ENCODE measurements at regions not wholly inside any gene's neighbourhood (a gene's known extent, or its start where the extent isn't known, plus 50 kb on each side); places are given as distances from the start of the nearest gene placed in this dataset.

- Histone ChIP-seq H3K9me3 (ENCODE audit: low read depth, low read length, poor library complexity, severe bottlenecking) (no peaks in the 10 kb centered on the region), H3K27me3 (replicated peaks; ENCODE audit: insufficient read depth, low read depth, low read length, poor library complexity) (no peaks in the 10 kb centered on the region), H3K27ac (ENCODE audit: low read depth, low read length, poor library complexity, severe bottlenecking) (no peak overlapping the region), H3K36me3 (ENCODE audit: insufficient read depth, low read length, poor library complexity, severe bottlenecking) (no peaks in the 10 kb centered on the region), H3K4me1 (ENCODE audit: insufficient read depth, low read length, poor library complexity, severe bottlenecking) (no peaks in the 10 kb centered on the region), H3K4me3 (ENCODE audit: low read depth, low read length, poor library complexity, severe bottlenecking) (no peak overlapping the region)
- BruUV-seq (replicated peaks) = no TSS peak
- ChIA-PET CTCF (no interaction called here), POLR2A (ENCODE audit: low non-redundant PET) (no interaction called here)
- no peak for TF ChIP-seq CTCF (conservative IDR thresholded peaks at IDR 0.05; ENCODE audit: low read depth, low read length)
- intact Hi-C loops (cut with micrococcal nuclease; ENCODE audit: unreplicated experiment) = no loop called here
- DNase-seq (ENCODE audit: low spot score) = no peak
Measured at GRCh38 chr6:90439586-90439985, 142.9 kb upstream of the BACH2 start.

- Histone ChIP-seq H3K4me3 (ENCODE audit: low read depth, low read length, poor library complexity, severe bottlenecking) (no peak overlapping the region), H3K27me3 (replicated peaks; ENCODE audit: insufficient read depth, low read depth, low read length, poor library complexity) (peaks cover 4% of the 10 kb centered on the region), H3K27ac (ENCODE audit: low read depth, low read length, poor library complexity, severe bottlenecking) (no peak overlapping the region), H3K9me3 (ENCODE audit: low read depth, low read length, poor library complexity, severe bottlenecking) (no peaks in the 10 kb centered on the region), H3K36me3 (ENCODE audit: insufficient read depth, low read length, poor library complexity, severe bottlenecking) (no peaks in the 10 kb centered on the region), H3K4me1 (ENCODE audit: insufficient read depth, low read length, poor library complexity, severe bottlenecking) (no peaks in the 10 kb centered on the region)
- no peak for TF ChIP-seq CTCF (conservative IDR thresholded peaks at IDR 0.05; ENCODE audit: low read depth, low read length)
- no peak for TF ChIP-seq EZH2 (IDR thresholded peaks at IDR 0.05; ENCODE audit: borderline replicate concordance, low read depth, low read length, poor library complexity, severe bottlenecking)
- intact Hi-C loops (cut with micrococcal nuclease; ENCODE audit: unreplicated experiment) = no loop called here
- POLR2A ChIA-PET (ENCODE audit: low non-redundant PET) = interaction anchor here (0.6 kb wide), 1 partner anchor 33 kb away, joined by 3 read pairs; no protein-coding TSS in a partner anchor
- CTCF ChIA-PET = interaction anchor here (0.6 kb wide), 1 partner anchor 168 kb away, joined by 4 read pairs; no protein-coding TSS in a partner anchor
- BruUV-seq (replicated peaks) = no TSS peak
- DNase-seq (ENCODE audit: low spot score) = no peak
Measured at GRCh38 chr6:90436403-90436802, 139.8 kb upstream of the BACH2 start.

- Histone ChIP-seq H3K27ac (ENCODE audit: low read depth, low read length, poor library complexity, severe bottlenecking) (no peak overlapping the region), H3K27me3 (replicated peaks; ENCODE audit: insufficient read depth, low read depth, low read length, poor library complexity) (peaks cover 7% of the 10 kb centered on the region), H3K4me1 (ENCODE audit: insufficient read depth, low read length, poor library complexity, severe bottlenecking) (no peaks in the 10 kb centered on the region), H3K36me3 (ENCODE audit: insufficient read depth, low read length, poor library complexity, severe bottlenecking) (no peaks in the 10 kb centered on the region), H3K9me3 (ENCODE audit: low read depth, low read length, poor library complexity, severe bottlenecking) (no peaks in the 10 kb centered on the region), H3K4me3 (ENCODE audit: low read depth, low read length, poor library complexity, severe bottlenecking) (no peak overlapping the region)
- no peak for TF ChIP-seq EZH2 (IDR thresholded peaks at IDR 0.05; ENCODE audit: borderline replicate concordance, low read depth, low read length, poor library complexity, severe bottlenecking)
- no peak for TF ChIP-seq CTCF (conservative IDR thresholded peaks at IDR 0.05; ENCODE audit: low read depth, low read length)
- ChIA-PET CTCF (interaction anchor here (0.7 kb wide), 1 partner anchor 853 kb away, joined by 3 read pairs; no protein-coding TSS in a partner anchor), POLR2A (ENCODE audit: low non-redundant PET) (no interaction called here)
- peak; percentile 45 for DNase-seq (ENCODE audit: low spot score)
- intact Hi-C loops (cut with micrococcal nuclease; ENCODE audit: unreplicated experiment) = no loop called here
- no TSS peak for BruUV-seq (replicated peaks)
Measured at GRCh38 chr6:90435207-90435899, 138.7 kb upstream of the BACH2 start.
